GM21360 (cell line): ENCODE measurements at regions not wholly inside any gene's neighbourhood (a gene's known extent, or its start where the extent isn't known, plus 50 kb on each side); places are given as distances from the start of the nearest gene placed in this dataset.
"Not testable (repeated sequence)": the region's sequence is repeated elsewhere in the genome, so short reads cannot be mapped to it uniquely, and the experiment has no call there.

Experiments used
- ATAC-seq: cut with Tn5 transposase; IDR thresholded peaks from one replicate; pipeline ENCODE4 v1.9.1; 2021; ENCODE audit warnings: mild to moderate bottlenecking, moderate library complexity; ENCODE audit not compliant: unreplicated experiment

DNA sequence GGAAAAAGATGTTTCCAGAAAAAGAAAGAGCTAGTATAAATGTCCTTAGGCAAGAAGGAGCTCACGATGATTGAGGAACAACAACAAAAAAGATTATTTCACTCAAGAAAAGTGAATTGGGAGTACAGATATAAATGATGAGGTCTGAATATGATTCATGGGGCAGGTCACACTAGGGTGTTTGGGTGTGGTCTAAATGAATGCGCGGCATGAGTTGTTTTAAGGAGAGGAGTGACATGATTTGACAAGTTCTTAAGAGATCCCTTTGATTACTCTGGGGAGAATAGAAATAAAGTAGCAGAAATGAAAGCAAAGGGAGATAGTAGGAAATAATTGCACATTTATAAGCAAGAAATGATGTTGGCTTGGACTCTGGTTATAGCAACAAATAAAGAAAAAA, 59.3 kb downstream of the NUTM2D start:
- ATAC-seq, result not testable (repeated sequence)

DNA sequence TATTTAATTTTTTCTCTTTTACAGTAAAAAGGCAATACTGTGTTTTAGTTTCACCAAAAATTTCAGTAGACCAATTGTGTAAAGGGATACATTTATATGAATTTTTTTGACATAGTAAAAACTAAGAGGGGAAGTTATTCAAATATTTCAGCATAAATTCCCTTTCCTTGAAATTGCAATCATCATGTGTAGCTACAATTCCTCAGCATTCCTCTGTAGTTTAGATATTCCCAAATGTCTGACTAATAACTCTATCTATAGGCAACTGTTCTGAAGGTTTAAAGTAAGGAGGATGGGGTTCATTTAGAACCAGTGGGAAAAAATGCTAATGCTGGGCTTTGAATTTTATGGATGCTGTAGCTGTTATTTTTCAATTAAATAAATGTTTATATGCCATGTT, 65.1 kb downstream of the NUTM2D start:
- not testable (repeated sequence) for ATAC-seq

- not testable (repeated sequence) for ATAC-seq
These were observed 67.3 kb downstream of the NUTM2D start for GRCh38 chr10:87424697-87425373.

DNA sequence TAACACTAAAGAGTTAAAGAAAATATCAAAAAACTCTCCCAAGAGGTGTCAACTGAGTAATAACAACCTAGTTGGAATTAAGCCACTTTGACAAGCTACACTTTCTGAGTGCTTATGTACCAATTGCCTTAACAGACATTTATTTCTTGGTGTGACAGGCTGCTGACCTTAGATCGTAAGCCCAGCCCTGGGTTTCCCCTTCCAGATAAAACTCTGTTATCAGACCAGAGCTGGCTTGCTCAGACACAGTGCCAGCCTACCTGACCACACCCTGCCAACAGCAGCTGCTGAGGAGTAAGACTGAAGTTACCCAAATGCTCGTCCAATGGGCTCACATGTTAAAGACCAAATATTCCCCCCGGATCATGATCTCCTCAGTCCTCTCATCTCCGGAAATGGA, 70.9 kb upstream of the MINPP1 start:
- not testable (repeated sequence) for ATAC-seq

DNA sequence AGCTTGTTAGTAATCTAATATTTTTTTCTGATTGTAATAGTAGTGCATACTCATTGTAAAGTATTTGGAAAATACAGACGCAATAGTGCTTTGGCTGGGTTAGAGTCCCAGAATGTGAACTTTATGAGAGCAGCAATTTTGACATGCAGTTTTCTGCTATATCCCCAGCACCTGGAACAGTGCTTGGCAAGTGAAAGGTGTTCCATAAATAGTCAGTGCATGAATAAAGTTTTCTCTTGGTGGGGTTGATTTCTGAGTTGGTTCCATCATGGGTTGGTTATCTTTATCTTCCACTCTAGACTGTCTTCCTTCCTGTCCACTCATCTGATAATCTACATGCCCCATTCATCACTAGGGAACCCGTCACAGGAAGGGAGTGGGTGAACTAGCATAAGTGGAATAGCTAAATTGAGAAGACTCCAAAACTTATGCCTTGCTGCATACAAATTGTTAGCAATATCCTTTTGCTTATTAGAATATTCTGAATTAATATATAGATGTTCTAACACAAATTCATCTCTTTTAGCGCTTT, 69.3 kb upstream of the MINPP1 start:
- ATAC-seq, result not testable (repeated sequence)

DNA sequence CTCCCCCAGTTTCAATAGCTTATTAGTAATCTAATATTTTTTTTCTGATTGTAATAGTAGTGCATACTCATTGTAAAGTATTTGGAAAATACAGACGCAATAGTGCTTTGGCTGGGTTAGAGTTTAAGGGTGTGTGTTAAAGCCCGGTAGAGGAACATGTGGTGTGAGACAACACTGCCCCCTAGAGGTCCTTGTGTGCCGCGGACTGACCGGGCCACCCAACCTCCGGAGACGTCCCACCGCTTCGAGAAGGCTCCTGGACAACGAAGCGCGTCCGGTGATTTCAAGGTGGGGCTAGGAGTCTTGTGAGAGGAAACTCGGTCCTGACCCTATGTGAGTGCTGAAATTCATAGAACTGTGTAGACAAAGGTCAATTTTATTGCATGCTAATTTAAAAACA, 68.6 kb upstream of the MINPP1 start:
- ATAC-seq, result peak; percentile 82

GRCh38 chr10:87437450-87437849, 67.2 kb upstream of the MINPP1 start:
- ATAC-seq, result not testable (repeated sequence)
